HepG2 (cell line): ENCODE measurements at regions not wholly inside any gene's neighbourhood (a gene's known extent, or its start where the extent isn't known, plus 50 kb on each side); places are given as distances from the start of the nearest gene placed in this dataset.

Source experiments
- BCL3 ChIP-seq: sonication (generic); formaldehyde crosslinking; IDR thresholded peaks from 2 replicates; pipeline ENCODE4 v1.5.1; 2020; ENCODE audit warnings: mild to moderate bottlenecking, missing genetic modification reagents, moderate library complexity
- CTCF ChIP-seq: sonication (generic); formaldehyde crosslinking; IDR thresholded peaks from 2 replicates; pipeline ENCODE4 v1.5.0; 2020; ENCODE audit warnings: mild to moderate bottlenecking, missing genetic modification reagents, moderate library complexity
- FOXM1 ChIP-seq: sonication (generic); formaldehyde crosslinking; IDR thresholded peaks from 2 replicates; pipeline ENCODE4 v1.5.0; 2020; ENCODE audit warnings: missing genetic modification reagents
- GABPB1 ChIP-seq: IDR thresholded peaks from 2 replicates; pipeline ENCODE4 v1.6.1; 2016; ENCODE audit warnings: mild to moderate bottlenecking, missing genetic modification reagents, moderate library complexity, missing compliant biosample characterization
- MTA3 ChIP-seq: sonication (generic); formaldehyde crosslinking; IDR thresholded peaks from 2 replicates; pipeline ENCODE4 v1.4.0; 2020; ENCODE audit warnings: missing genetic modification reagents
- SIN3B ChIP-seq: fragments of 150-350 bp; IDR thresholded peaks from 2 replicates; pipeline ENCODE4 v1.6.1; 2014; ENCODE audit warnings: low read length
- TAF1 ChIP-seq: sonication (generic); formaldehyde crosslinking; IDR thresholded peaks from 2 replicates; pipeline ENCODE4 v1.4.0; 2020; ENCODE audit warnings: missing genetic modification reagents
- TRIM24 ChIP-seq: sonication (generic); formaldehyde crosslinking; IDR thresholded peaks from 2 replicates; pipeline ENCODE4 v1.8.0; 2022; ENCODE audit warnings: mild to moderate bottlenecking, missing genetic modification reagents
- ZBTB49 ChIP-seq: sonication (generic); formaldehyde crosslinking; IDR thresholded peaks from 2 replicates; pipeline ENCODE4 v1.4.0; 2020; ENCODE audit warnings: missing genetic modification reagents, borderline replicate concordance
- TF ChIP-seq, protein P1 (sequence below): sonication (generic); formaldehyde crosslinking; IDR thresholded peaks from 2 replicates; pipeline ENCODE4 v1.4.0; 2020; ENCODE audit warnings: mild to moderate bottlenecking, missing genetic modification reagents
- TF ChIP-seq, protein P2 (sequence below): sonication (generic); formaldehyde crosslinking; IDR thresholded peaks from 2 replicates; pipeline ENCODE4 v1.8.1; 2022; ENCODE audit warnings: low read depth, mild to moderate bottlenecking, missing genetic modification reagents

- TF ChIP-seq CTCF (no peak), BCL3 (CRISPR knock-in tag) (no peak), FOXM1 (CRISPR knock-in tag) (no peak), MTA3 (CRISPR knock-in tag) (no peak), TRIM24 (CRISPR knock-in tag) (no peak), SIN3B (no peak), TAF1 (CRISPR knock-in tag) (no peak), GABPB1 (CRISPR knock-in tag) (no peak), ZBTB49 (CRISPR knock-in tag) (no peak)
- TF ChIP-seq, protein P1, sequence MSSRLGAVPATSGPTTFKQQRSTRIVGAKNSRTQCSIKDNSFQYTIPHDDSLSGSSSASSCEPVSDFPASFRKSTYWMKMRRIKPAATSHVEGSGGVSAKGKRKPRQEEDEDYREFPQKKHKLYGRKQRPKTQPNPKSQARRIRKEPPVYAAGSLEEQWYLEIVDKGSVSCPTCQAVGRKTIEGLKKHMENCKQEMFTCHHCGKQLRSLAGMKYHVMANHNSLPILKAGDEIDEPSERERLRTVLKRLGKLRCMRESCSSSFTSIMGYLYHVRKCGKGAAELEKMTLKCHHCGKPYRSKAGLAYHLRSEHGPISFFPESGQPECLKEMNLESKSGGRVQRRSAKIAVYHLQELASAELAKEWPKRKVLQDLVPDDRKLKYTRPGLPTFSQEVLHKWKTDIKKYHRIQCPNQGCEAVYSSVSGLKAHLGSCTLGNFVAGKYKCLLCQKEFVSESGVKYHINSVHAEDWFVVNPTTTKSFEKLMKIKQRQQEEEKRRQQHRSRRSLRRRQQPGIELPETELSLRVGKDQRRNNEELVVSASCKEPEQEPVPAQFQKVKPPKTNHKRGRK (CRISPR knock-in tag): no peak
- TF ChIP-seq, protein P2, sequence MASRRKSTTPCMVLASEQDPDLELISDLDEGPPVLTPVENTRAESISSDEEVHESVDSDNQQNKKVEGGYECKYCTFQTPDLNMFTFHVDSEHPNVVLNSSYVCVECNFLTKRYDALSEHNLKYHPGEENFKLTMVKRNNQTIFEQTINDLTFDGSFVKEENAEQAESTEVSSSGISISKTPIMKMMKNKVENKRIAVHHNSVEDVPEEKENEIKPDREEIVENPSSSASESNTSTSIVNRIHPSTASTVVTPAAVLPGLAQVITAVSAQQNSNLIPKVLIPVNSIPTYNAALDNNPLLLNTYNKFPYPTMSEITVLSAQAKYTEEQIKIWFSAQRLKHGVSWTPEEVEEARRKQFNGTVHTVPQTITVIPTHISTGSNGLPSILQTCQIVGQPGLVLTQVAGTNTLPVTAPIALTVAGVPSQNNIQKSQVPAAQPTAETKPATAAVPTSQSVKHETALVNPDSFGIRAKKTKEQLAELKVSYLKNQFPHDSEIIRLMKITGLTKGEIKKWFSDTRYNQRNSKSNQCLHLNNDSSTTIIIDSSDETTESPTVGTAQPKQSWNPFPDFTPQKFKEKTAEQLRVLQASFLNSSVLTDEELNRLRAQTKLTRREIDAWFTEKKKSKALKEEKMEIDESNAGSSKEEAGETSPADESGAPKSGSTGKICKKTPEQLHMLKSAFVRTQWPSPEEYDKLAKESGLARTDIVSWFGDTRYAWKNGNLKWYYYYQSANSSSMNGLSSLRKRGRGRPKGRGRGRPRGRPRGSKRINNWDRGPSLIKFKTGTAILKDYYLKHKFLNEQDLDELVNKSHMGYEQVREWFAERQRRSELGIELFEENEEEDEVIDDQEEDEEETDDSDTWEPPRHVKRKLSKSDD (CRISPR knock-in tag): no peak
Measured at GRCh38 chr3:72613871-72614270, 234.4 kb downstream of the SHQ1 start.
